ENCODE measurements at regions not wholly inside any gene's neighbourhood (a gene's known extent, or its start where the extent isn't known, plus 50 kb on each side); places are given as distances from the start of the nearest gene placed in this dataset.

DNA sequence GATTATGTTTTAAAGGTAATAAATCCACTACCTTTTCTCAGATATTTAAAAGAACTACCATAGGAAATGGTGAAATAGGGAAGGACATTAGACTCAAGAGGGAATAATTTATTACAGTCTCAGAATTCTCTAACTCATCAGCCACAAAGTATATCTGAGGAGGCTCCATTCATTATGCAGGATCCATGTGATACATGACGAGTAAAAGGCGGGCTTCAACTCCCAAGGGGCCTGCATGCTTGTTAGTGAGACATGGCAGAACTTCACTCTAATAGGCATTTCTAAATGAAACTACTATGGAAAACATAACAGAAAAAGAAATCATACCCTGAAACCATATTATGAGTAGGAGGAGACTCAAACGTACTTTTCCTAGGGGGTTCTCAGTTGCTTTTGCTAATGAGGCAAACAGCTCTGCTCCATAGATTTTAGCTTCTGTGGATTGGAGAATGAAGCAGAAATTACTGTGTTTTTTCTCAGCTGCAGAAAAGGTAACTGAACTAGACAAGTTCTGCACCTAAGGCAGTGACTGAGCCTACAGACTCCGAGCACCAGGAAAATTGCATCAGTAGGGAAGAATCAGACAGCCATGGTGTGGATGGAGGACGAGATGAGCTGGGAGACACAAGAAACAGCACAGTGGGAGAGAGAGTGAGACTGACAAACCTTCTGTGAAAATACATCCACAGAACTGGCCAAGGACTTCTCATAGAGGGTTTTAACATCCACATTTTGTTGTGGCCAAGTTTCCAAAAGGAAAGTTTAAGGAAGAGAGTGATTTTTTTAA, 254.6 kb upstream of the PRDM1 start:
- ATAC-seq (ENCODE audit: low FRiP score), result no peak
- no peak for DNase-seq (ENCODE audit: low spot score)
- no peak for TF ChIP-seq CTCF (IDR thresholded peaks at IDR 0.05)

- no peak for TF ChIP-seq CTCF (IDR thresholded peaks at IDR 0.05)
- DNase-seq (ENCODE audit: low spot score) (no peak), ATAC-seq (ENCODE audit: low FRiP score) (no peak)
Observed at GRCh38 chr6:105825210-105825609, 260.9 kb upstream of the PRDM1 start.

DNA sequence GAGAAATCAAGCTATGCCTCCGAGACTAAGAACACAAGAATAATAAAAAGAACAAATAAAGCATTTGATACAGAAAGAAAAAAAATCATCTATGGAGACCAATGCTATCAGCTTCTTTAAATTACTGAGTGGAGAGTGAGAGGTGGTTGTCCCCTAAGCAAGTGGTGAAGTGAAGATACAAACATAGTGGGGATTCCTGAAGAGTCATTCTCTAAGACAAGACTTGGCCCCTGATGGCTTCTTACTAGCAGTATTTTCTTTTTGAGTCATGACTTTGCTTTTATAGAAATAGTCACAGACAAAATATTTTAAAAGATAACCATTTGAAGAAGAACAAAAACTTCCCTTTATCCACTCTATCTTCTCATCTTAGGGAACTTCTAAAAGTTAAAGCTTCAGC, 261.4 kb upstream of the PRDM1 start:
- no peak for ATAC-seq (ENCODE audit: low FRiP score)
- no peak for TF ChIP-seq CTCF (IDR thresholded peaks at IDR 0.05)
- no peak for DNase-seq (ENCODE audit: low spot score)

GRCh38 chr6:105821777-105822176, 264.4 kb upstream of the PRDM1 start:
- DNase-seq (ENCODE audit: low spot score), result no peak

DNA sequence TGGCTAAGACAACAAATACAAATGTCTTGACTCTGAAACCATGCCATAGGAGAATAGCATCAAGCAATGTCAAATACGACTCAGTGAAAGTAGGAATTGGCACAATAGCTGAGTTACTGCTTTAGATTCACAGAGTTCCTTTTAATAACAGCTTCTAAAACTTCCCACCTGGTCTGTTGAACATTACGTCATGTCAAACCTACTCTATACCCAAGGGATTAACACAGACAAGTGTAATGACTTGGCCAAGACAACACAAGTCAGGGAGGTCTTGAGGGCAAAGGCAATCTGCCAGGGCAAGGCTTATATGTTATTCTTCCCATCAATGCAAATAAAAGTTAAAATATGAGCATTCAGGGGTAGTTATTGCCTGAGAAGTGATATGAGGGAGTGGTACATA, 265.1 kb upstream of the PRDM1 start:
- DNase-seq (ENCODE audit: low spot score) (no peak), ATAC-seq (ENCODE audit: low FRiP score) (no peak)
- no peak for TF ChIP-seq CTCF (IDR thresholded peaks at IDR 0.05)

More at GRCh38 chr6:105821777-105822176, 264.4 kb upstream of the PRDM1 start:
- TF ChIP-seq CTCF (IDR thresholded peaks at IDR 0.05), result no peak
- ATAC-seq (ENCODE audit: low FRiP score), result no peak

GRCh38 chr6:105819745-105820144, 266.4 kb upstream of the PRDM1 start:
- TF ChIP-seq CTCF (IDR thresholded peaks at IDR 0.05), result no peak
- no peak for ATAC-seq (ENCODE audit: low FRiP score)
- no peak for DNase-seq (ENCODE audit: low spot score)

DNA sequence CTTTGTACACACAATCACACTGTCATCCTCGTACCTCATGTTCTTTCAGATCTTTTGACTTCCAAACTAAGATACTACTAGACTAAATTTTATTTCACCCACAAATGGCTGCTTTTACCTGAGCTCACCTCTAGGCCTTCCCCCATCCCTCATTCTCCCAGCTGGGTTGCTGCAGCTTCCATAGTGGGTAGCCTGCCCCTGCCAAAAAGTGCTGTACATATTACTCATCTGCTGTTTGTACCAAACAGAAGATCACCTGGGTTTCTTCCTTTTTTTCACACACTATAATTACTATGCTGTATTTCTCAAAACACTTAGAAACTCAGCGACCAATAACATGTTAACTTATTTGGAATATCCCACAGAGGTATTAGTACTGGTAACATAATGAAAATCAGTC, 267.6 kb upstream of the PRDM1 start:
- TF ChIP-seq CTCF (IDR thresholded peaks at IDR 0.05), result no peak
- ATAC-seq (ENCODE audit: low FRiP score) (no peak), DNase-seq (ENCODE audit: low spot score) (no peak)

Measured in omental fat pad (tissue), 3 donors.